Dedifferentiated amniotic fluid mesenchymal stem cell (primary cell): ENCODE measurements at regions not wholly inside any gene's neighbourhood (a gene's known extent, or its start where the extent isn't known, plus 50 kb on each side); places are given as distances from the start of the nearest gene placed in this dataset.

Source experiments
- DNase-seq: peaks from one replicate; pipeline ENCODE4 v3.0.0-alpha.2; 2016; ENCODE audit errors: extremely low spot score

DNA sequence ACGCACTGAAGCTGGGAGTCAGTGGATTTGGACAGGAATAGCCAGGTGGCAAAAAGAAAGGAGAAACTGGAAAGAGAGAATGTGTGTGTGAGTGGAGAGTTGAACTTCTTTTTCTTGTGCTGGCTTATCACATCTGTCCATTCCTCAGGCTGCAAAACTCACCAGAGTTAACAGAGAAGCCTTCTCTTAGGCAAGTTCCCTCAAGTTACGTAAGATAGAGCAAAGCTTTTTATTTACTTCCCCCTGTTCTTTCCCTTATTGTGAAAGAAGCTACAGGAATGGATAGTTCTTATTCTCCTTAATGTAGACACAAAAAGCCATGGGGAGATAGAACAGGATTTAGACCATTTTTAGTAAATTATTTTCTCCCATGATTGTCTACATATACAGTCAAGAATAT lies 188.6 kb downstream of the BMP2 start:
- no peak for DNase-seq

DNA sequence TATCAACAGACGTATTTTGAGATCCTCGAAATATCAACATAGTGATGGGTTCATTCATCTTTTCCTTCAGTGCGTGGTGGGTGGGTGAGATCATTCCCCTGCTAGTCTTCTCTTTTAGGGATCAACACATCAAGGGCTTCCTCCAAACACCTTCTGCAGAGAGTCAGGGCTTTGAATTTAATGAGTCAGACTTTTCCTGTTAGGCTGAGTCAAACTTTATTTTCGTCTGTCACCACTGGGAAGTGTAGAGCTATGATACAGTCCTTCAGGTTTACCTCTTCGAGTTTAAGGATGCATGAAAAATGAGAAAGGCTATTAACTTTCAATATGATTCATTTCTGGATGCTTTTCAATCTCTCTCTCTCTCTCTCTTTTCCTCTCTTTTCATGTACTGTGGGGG lies 189.1 kb downstream of the BMP2 start:
- no peak for DNase-seq

DNA sequence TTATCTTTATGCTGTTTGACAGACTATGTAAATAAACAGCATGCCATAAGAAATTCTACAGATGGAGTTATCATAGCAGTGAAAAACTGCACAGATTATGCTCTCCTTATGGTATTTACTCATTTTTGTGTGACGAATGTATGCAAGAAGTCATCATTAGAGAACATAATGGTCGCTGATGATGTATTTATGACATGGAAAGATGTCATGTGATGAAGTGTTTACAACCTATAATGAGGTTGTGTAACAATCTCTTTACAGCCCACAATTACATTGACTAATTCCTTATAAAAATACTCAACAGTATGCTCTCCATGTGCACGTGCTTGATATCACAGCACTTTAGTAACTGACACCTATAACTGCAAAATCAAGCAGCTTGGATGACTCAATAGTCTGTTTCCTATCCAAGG lies 192.4 kb downstream of the BMP2 start:
- no peak for DNase-seq

DNA sequence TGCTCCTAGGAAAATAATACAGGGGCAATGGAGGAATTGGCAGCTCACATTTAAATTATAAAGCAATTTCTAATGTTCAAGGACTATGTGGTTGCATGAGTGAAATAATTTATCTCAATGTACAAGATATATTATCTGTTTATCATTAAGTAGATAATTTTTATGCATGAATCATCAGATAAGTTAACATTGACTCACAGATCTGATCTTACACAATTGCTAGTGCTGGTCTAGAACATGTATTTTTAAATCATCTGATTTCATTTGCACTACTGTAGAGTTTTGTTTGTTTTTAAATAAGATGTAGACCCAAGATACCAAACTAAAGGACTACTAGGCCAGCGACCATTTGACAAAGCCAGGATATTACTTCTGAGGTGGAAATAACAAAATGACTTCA lies 199.2 kb downstream of the BMP2 start:
- no peak for DNase-seq

DNA sequence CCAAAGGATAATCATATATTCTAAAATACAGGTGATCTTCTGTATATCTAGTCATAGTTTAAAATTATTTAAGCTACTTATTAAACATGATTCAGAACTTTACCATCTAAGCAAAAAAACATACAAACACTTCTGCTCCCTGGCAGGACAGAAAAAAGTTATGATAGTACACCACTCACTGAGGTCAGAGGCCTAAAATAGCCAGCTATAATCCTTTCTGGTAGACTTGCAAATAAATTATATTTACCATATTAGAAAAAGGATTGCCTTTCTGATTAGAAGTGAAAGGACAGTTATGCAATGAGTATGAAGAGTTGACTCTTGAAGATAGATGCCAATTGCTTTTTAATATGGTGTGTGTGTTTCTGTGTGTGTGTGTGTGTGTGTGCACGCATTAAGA lies 207.4 kb downstream of the BMP2 start:
- DNase-seq: no peak

DNA sequence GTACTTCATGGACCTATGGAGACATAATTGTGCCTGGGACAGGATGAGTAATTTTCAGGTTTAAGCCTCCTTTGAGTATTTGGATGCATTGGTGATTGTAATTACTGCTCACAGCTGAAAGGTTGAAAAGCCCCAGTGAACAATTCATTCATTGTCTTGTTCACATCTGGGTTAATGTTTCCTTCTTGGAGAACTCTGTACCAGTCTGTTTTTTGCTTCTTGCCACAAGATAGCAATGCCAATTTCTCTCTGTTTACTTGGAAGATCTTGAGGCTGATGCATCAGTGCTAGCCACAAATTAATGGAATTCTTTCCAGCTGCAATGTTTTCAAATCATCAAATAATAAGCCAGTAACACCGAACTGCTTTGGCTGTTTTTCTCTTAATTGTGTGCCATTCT lies 207.8 kb downstream of the BMP2 start:
- DNase-seq: no peak

DNA sequence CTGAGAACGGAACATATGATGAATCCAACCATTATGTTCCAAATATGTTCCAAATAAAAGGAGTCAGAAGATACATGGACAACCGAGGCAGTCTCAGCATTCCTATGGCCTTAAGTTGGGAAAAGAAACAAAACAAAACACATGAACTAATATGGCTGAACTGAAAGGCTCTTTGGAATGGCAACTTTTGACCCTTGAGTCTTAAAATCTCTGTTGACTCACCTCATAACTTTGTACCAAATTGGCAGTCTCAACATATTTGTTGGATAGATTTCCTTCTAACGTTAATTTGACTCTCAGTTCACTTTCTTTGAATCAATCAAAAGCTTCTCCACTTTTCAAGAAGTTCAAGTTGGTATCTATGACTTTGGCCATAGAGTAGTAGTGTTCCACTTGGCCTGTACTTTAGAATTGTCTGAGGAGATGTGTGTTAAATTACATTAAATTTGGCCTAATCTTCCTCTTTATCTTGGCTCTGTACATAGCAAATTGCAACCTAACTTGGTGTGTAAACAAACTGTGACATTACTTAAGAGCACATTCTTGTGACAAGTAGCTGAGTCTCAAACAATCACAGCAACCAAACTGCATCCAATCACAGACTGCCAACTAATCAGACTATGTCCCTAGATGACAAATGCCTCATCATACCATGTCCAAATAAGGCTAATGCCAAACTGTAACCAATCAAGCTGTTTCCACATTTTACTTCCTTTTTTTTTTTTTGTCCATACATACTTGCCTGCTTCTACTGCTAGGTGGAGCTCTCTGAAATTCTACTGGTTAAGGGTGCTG lies 208.8 kb downstream of the BMP2 start:
- DNase-seq: no peak

DNA sequence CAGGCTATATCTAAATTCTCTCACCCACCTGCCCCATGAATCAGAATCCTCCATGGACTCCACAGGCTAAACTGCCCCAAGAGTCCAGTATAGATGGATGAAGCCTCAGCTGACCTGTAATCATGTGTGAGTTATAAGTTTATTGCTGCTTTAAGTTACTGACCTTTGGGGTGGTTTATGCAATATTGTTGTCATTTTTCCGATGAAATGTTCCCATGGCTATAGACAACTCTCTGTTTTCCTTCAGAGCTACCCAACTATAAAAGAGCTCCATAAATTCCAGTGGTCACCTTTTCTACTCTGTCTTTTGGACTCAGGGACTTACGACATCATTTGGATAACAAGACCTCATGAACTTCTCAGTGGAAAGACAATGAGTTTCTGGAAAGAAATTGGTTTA lies 212.1 kb downstream of the BMP2 start:
- DNase-seq: no peak

DNA sequence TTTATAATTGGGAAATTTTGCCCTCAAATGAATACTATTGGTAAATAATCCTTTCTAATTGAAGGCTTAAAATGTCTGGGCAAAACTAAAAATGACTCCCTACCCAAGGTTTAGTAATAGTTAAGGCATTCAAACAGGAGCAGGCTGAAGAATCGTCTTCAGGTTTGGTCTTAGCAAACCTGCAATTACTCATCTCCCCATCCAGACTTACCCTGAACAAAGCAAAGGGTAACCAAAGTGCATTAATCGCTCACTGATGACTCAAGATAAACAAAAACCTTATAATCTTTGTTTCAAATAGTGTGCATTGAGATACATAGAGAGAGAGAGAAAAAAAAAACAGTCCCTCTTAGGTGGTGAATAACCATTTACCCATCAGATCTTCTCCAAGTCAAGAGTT lies 225.5 kb downstream of the BMP2 start:
- DNase-seq: no peak

DNA sequence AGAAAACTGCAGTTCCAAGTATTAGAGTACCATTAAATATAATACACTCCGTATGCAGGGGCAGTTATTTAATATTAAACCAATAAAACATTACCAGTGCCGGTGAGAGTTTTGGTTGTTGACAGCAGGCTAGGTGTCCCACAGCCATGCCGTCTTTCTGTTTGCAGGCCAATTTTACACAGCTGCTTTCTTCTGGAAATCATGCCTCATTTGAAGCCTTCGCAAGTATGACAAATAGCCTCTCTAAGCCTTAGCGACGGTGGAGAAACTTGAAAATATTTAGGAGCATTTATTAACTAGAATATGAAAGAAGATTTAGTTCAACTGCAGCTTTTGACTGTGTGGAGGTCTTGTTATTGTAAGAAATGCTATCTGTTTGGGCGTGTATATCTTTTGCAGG lies 226.0 kb downstream of the BMP2 start:
- DNase-seq: no peak

DNA sequence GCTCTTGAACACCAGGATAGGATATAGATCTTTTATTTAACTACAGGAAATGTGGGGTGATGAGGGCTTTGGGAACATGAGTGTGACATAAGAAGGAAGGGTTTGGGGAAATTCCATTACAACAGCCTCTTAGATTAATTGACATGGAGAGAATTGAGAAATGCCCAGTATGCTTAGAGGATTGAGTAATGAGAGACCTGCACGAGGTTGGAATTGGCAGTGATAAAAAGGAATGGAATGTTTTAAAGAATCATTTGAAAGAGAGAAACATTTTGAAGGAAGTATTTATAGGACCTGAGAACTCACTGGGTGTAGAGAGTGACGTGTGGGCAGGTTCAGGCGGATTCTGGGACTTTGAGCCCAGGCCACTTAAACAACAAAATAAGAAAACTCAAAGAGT lies 227.0 kb downstream of the BMP2 start:
- no peak for DNase-seq

DNA sequence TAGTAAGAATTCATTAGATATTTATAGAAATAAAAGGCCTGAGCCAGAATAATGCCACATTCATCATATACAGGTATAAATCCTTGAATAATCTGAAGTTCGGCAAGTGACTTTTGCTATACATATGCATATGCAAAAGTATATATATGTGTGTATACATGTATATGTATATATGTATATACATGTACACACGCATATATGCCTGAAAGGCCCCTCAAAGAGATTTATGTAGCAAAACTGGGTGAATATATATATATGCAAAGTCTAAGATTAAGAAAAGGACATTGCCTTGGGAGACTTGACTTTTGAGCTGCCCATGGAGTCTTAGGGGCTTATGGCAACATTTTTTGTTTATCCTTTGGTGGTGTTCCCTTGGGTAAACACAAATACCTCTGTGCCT lies 231.4 kb downstream of the BMP2 start:
- no peak for DNase-seq

DNA sequence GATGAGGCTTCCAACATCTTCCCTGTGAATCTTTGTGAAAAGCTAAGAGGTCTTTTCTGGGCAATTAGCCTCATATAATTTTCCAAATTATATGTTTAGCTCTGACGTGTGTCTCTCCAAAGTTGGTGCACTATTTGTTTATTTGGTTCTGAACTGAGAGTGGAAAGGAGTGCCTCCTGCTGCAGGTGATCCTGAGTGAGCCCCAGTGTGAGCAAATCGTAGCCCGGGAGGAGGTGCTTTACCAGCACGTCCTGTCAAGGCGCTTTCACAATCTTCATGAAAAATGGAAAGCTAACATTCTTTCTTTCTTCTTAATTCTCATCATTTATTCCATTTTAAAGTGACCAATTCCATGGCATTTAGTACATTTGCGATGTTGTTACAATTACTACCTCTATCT lies 231.9 kb downstream of the BMP2 start:
- no peak for DNase-seq

DNA sequence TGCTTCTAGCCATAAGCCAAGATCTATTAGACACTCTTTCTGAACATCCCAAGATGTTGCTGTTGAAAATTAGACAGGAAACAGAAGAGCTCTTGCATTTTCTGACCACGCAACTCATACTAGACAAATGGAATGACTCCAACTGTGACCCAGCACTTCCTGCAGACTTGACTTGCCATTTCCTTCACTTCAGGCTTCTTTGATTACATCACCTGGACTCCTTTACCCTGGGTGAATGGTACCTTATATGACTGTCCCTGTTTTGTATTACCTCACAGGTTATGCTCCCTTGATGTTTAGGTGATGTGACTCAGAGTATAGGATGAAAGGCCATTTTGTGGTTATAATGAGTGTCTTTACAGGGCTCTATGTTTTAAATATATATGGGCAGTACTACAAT lies 236.1 kb downstream of the BMP2 start:
- no peak for DNase-seq

DNA sequence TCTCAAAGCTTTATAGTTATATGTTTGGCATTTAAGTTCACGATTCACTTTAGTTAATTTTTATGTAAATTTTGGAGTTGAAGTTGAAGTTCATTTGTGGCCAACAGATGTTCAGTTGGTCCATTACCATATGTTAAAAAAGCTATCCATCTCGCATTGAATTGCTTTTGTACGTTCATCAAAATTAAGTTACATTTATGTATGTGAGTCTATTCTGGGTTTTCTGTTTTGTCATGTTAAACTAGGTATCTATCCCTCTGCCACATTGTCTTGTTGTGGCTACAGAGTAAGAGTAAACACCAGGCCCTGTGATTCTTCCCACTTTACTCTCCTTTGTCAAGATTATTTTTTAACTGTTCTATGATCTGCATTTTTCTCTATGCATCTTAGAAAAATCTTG lies 237.3 kb downstream of the BMP2 start:
- DNase-seq: no peak

DNA sequence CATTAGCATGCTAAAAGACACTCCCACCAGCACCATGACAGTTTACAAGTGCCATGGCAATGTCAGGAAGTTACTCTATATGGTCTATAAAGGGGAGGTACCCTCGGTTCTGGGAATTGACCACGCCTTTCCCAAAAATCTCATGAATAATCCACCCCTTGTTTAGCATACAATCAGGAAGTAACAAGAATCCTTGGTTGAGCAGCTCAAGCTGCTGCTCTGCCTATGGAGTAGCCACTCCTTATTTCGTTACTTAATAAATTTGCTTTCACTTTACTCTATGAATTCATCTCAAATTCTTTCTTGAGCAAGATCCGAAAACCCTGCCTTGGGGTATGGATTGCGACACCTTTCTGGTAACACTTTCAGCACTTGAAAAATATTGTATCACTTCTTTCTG lies 243.0 kb downstream of the BMP2 start:
- no peak for DNase-seq

DNA sequence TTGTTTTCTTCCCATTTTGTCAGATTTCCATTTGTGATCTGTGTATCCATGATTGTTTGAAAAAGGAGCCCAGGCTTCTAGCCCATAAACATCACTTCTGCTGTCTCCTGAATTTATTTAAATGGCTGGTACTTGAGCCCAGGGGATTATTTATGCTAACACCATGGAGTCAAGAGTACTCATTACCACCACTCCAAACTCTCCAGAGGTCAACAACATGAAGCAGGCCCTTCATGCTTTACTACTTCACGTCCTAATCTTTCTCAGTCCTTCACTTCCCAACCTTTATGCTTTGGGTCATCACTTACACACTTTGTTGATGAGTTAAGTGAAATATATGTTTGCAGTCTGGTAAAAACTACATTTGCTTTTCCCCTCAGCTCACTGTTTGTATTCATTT lies 247.8 kb downstream of the BMP2 start:
- no peak for DNase-seq

DNA sequence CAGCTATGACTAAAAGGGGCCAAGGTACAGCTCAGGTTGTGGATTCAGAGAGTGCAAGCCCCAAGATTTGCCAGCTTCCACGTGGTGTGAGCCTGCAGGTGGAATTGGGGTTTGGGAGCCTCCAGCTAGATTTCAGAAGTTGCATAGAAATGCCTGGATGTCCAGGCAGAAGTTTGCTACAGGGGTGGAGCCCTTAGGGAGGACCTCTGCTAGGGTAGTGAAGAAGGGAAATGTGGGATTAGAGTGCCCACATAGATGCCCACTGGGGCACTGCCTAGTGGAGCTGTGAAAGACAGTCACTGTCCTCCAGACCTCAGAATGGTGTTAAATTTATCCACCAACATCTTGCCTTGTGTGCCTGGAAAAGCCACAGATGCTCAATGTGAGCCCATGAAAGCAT lies 255.1 kb downstream of the BMP2 start:
- no peak for DNase-seq

DNA sequence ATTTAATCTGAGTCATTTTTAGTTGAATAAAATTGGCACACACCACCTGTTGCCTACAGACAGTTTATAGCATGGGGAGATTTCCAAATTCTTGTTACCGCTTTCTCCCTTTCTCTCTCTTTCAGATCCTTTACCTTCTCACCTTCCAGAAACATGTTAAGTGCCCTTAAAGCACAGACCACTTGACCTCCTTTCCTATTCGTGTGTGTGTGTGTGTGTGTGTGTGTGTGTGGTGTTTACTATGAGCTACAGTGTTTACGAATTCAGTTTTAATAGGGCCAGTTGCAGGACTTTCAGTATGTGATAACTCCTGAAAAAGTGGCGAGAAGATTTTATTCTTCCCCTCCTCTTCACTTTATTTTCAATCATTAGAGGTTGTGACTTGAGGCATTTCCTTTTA lies 258.1 kb downstream of the BMP2 start:
- DNase-seq: no peak

DNA sequence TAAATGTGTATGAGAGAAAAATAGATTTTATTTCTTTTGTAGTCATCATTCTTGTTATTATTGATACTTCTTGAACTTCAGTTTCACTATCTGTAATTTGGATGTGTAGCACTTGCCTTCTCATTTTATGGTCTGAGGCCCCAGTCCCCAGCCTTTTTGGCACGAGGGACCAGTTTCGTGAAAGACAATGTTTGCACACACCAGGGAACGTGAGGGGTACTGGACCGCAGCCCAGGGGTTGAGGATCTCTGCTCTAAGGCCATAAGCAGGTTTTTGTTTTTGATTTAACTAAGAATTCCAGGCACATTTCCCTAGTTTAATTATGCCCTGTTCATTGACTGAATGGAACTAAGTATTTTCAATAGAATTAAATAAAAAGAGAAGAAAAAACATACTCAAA lies 261.5 kb downstream of the BMP2 start:
- DNase-seq: no peak

DNA sequence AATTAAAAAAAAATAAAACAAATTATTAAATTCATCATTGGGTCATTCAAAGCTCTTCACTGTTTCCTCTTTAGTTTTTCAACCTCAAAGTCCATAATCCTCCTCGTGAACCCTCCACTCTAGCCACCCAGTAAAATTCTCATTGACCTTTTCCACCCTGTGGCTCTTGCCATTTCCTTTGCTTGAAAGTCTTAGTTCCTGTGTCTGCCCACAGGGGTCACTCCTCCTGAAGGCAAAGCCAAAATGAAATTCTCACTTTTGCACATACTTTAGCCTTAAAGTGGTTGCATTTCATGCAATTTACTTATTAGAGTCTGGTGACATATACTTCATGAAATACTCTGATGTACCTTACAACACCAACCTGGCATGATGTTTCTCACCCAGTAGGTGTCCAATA lies 263.7 kb downstream of the BMP2 start:
- DNase-seq: no peak

DNA sequence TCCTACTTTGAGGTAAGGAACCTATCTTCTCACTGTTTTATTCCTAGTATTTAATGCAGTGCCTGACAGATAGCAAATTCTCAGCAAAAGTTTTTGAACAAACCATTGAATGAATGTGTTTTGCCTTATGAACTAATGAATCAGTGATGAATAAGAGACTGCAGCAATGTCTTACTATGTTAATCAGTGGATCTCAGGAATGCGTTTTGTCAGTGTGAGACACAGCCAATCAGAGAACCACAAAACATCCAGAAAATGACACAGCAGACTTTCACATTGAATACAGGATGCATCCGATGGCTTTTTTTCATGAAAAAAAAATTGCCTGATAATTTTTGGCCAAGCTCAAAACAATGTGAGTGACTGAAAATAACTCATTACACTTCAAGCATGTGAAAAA lies 270.5 kb downstream of the BMP2 start:
- no peak for DNase-seq

DNA sequence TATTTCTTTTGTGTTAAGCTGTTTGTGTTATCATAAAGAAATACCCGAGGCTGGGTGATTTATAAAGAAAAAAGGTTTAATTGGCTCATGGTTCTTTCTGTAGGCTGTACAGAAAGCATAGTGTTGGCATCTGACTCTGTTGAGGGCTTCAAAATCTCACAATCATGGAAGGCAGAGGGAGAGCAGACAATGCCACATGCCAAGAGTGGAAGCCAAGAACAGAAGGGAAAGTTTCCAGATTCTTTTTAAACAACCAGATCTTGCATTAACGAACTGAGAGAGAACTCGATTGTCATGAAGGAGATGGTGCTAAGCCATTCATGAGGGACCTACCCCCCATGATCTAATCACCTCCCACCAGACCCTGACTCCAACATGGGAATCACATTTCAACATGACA lies 290.1 kb downstream of the BMP2 start:
- no peak for DNase-seq

DNA sequence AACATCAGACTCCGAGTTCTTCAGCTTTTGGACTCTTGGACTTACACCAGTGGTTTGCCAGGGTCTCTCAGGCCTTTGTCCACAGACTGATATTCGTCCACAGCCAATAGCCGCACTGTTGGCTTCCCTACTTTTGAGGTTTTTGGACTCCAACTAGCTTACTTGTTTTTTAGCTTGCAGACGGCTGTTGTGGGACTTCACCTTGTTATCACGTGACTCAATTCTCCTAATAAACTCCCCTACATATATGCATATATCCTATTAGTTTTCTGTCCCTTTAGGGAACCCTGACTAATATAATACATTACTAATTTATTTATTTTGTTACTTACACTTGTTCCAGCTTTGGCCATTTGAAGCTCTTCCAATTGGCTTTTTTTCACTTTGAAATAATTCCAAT lies 311.3 kb downstream of the BMP2 start:
- no peak for DNase-seq
